Thyroid gland (tissue), 4 donors: ENCODE measurements at regions not wholly inside any gene's neighbourhood (a gene's known extent, or its start where the extent isn't known, plus 50 kb on each side); places are given as distances from the start of the nearest gene placed in this dataset.
"Not testable (repeated sequence)": the region's sequence is repeated elsewhere in the genome, so short reads cannot be mapped to it uniquely, and the experiment has no call there.

Experiments used
- CTCF ChIP-seq, 6 experiments: fragments of 200-600 bp in 3 of 6; fragments of 450-650 bp in 3 of 6; sonication (generic) in 3 of 6; IDR thresholded peaks; one replicate each; pipeline ENCODE4 v1.5.1; 2016 to 2019; ENCODE audit warnings: antibody characterized with exemption in 6 of 6, mild to moderate bottlenecking in 2 of 6, inconsistent platforms in 1 of 6, moderate library complexity in 1 of 6
- POLR2A ChIP-seq, 2 donors: fragments of 450-650 bp; IDR thresholded peaks; one replicate each; pipeline ENCODE4 v1.6.1; 2017; ENCODE audit warnings: antibody characterized with exemption in 2 of 2, mild to moderate bottlenecking in 2 of 2, moderate library complexity in 1 of 2

DNA sequence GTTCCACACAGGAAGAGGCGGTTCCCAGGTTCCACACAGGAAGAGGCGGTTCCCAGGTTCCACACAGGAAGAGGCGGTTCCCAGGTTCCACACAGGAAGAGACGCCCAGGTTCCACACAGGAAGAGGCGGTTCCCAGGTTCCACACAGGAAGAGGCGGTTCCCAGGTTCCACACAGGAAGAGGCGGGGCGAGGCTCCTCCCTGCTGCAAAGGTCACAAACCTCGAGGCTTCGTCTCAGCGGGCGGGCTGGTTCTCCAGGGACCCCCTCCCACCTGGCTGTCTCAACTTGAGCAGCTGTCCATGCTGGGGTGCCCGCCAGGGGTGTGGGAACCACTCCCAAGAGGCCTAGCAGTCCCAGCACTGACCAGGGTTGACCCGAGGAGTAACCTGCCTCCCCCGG is 94.3 kb upstream of the RUFY1 start:
- TF ChIP-seq CTCF, POLR2A (IDR thresholded peaks at IDR 0.05): not testable (repeated sequence)
